ENCODE measurements at regions not wholly inside any gene's neighbourhood (a gene's known extent, or its start where the extent isn't known, plus 50 kb on each side); places are given as distances from the start of the nearest gene placed in this dataset.

- H3K27ac Mint-ChIP-seq = no peak overlapping the region
Measured at GRCh38 chr9:105072476-105072875, 144.5 kb upstream of the ABCA1 start.

DNA sequence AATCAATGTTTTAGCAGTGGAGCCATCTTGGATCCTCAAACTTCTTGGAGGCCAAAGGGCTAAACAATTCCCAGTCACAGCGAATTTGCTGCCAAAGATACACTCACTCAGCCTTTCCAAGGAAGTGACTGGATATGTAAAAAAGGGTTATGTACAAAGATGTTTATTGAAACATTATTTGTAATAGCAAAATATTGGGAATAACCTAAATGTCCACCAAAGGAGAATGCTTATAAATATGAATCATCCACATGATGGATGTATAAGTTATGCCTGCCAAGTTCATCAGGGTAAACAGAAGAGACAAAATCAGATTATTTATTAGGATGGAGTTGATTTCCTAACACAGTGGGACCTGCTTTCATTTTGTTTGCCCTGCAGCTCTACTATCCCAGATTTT, 145.2 kb upstream of the ABCA1 start:
- TF ChIP-seq CTCF (IDR thresholded peaks at IDR 0.05) = no peak
- Mint-ChIP-seq H3K9me3 (no peaks in the 10 kb centered on the region), H3K4me1 (no peaks in the 10 kb centered on the region), H3K27me3 (no peaks in the 10 kb centered on the region), H3K36me3 (ENCODE audit: low read depth) (no peaks in the 10 kb centered on the region), H3K27ac (no peak overlapping the region), H3K4me3 (no peak overlapping the region)
- ChIA-PET POLR2A (no interaction called here), CTCF (no interaction called here)
- DNase-seq = no peak
- ATAC-seq (ENCODE audit: low read depth) = no peak
- intact Hi-C loops (cut with micrococcal nuclease) = no loop called here

More at GRCh38 chr9:105072476-105072875, 144.5 kb upstream of the ABCA1 start:
- H3K9me3 Mint-ChIP-seq = no peaks in the 10 kb centered on the region
- no peak for DNase-seq
- no peaks in the 10 kb centered on the region for H3K36me3 Mint-ChIP-seq (ENCODE audit: low read depth)
- no peak for ATAC-seq (ENCODE audit: low read depth)
- ChIA-PET POLR2A (no interaction called here), CTCF (no interaction called here)
- H3K4me3 Mint-ChIP-seq = no peak overlapping the region
- no peaks in the 10 kb centered on the region for H3K27me3 Mint-ChIP-seq
- no peaks in the 10 kb centered on the region for H3K4me1 Mint-ChIP-seq
- TF ChIP-seq CTCF (IDR thresholded peaks at IDR 0.05) = no peak
- intact Hi-C loops (cut with micrococcal nuclease) = no loop called here

- CTCF ChIA-PET = no interaction called here
- no peak for TF ChIP-seq CTCF (IDR thresholded peaks at IDR 0.05)
Measured at GRCh38 chr9:105074491-105074890, 146.5 kb upstream of the ABCA1 start.

GRCh38 chr9:105076729-105077128, 148.8 kb upstream of the ABCA1 start:
- H3K27ac Mint-ChIP-seq = no peak overlapping the region
- ATAC-seq (ENCODE audit: low read depth) = no peak
- no peaks in the 10 kb centered on the region for H3K4me1 Mint-ChIP-seq
- no peak overlapping the region for H3K4me3 Mint-ChIP-seq
- H3K27me3 Mint-ChIP-seq = no peaks in the 10 kb centered on the region
- no peak for DNase-seq
- TF ChIP-seq CTCF (IDR thresholded peaks at IDR 0.05) = no peak
- ChIA-PET POLR2A (no interaction called here), CTCF (no interaction called here)
- no peaks in the 10 kb centered on the region for H3K9me3 Mint-ChIP-seq
- no peaks in the 10 kb centered on the region for H3K36me3 Mint-ChIP-seq (ENCODE audit: low read depth)
- intact Hi-C loops (cut with micrococcal nuclease) = no loop called here

More at GRCh38 chr9:105074491-105074890, 146.5 kb upstream of the ABCA1 start:
- Mint-ChIP-seq H3K4me3 (no peak overlapping the region), H3K9me3 (no peaks in the 10 kb centered on the region), H3K27ac (no peak overlapping the region), H3K27me3 (no peaks in the 10 kb centered on the region), H3K4me1 (no peaks in the 10 kb centered on the region), H3K36me3 (ENCODE audit: low read depth) (no peaks in the 10 kb centered on the region)
- no peak for ATAC-seq (ENCODE audit: low read depth)
- POLR2A ChIA-PET = no interaction called here
- no peak for DNase-seq
- intact Hi-C loops (cut with micrococcal nuclease) = no loop called here

GRCh38 chr9:105079457-105079856, 151.5 kb upstream of the ABCA1 start:
- ATAC-seq (ENCODE audit: low read depth) = no peak
- H3K4me3 Mint-ChIP-seq = no peak overlapping the region
- H3K27ac Mint-ChIP-seq = no peak overlapping the region
- no peak for TF ChIP-seq CTCF (IDR thresholded peaks at IDR 0.05)
- no peak for DNase-seq
- POLR2A ChIA-PET = no interaction called here
- CTCF ChIA-PET = no interaction called here
- no peaks in the 10 kb centered on the region for H3K4me1 Mint-ChIP-seq
- no peaks in the 10 kb centered on the region for H3K27me3 Mint-ChIP-seq
- no peaks in the 10 kb centered on the region for H3K9me3 Mint-ChIP-seq
- intact Hi-C loops (cut with micrococcal nuclease) = no loop called here
- H3K36me3 Mint-ChIP-seq (ENCODE audit: low read depth) = no peaks in the 10 kb centered on the region
